Keratinocyte (primary cell): ENCODE measurements at regions not wholly inside any gene's neighbourhood (a gene's known extent, or its start where the extent isn't known, plus 50 kb on each side); places are given as distances from the start of the nearest gene placed in this dataset.

ENCODE experiments used
- DNase-seq: peaks from one replicate; pipeline ENCODE4 v3.0.0-alpha.2; 2011; ENCODE audit warnings: low read depth, missing footprints, low spot score
- FAIRE-seq: peaks from 2 replicates; lab custom pipeline; 2011; peaks lifted over from hg19 to GRCh38; lab: Jason Lieb, UNC
- H2AFZ ChIP-seq: 2 replicates; pipeline ENCODE4 v1.6.0; 2012; ENCODE audit warnings: low read length, control low read depth, inconsistent platforms; ENCODE audit not compliant: control insufficient read depth
- H3K27ac ChIP-seq: 2 replicates; pipeline ENCODE4 v1.5.1; 2011; ENCODE audit warnings: low read length; ENCODE audit not compliant: control insufficient read depth, insufficient read depth
- H3K27me3 ChIP-seq: 3 replicates; pipeline ENCODE4 v1.6.0; 2011; ENCODE audit warnings: low read length; ENCODE audit not compliant: control insufficient read depth, insufficient read depth; ENCODE audit errors: extremely low read depth
- H3K36me3 ChIP-seq, 2 experiments: 2 replicates in 1 of 2; 3 replicates in 1 of 2; pipeline ENCODE4 v1.5.1; 2011; ENCODE audit warnings: low read length in 2 of 2, mild to moderate bottlenecking in 1 of 2; ENCODE audit not compliant: control insufficient read depth in 2 of 2, insufficient read depth in 2 of 2; ENCODE audit errors: extremely low read depth in 1 of 2
- H3K4me1 ChIP-seq: 3 replicates; pipeline ENCODE4 v1.5.1; 2011; ENCODE audit warnings: low read length; ENCODE audit not compliant: control insufficient read depth, insufficient read depth; ENCODE audit errors: extremely low read depth
- H3K4me2 ChIP-seq: 3 replicates; pipeline ENCODE4 v1.6.0; 2011; ENCODE audit warnings: low read depth, low read length; ENCODE audit not compliant: control insufficient read depth, insufficient read depth; ENCODE audit errors: extremely low read depth
- H3K4me3 ChIP-seq, 3 experiments: fragments of 200-600 bp in 1 of 3; sonication (generic) in 1 of 3; 2 replicates in 2 of 3; 3 replicates in 1 of 3; pipeline ENCODE4 v1.5.1; 2011 to 2016; ENCODE audit warnings: low read length in 3 of 3, mild to moderate bottlenecking in 3 of 3, control low read depth in 2 of 3, inconsistent platforms in 1 of 3, low read depth in 1 of 3, mixed read lengths in 1 of 3, mixed run types in 1 of 3, moderate library complexity in 1 of 3; ENCODE audit not compliant: control insufficient read depth in 2 of 3, insufficient read depth in 2 of 3; ENCODE audit errors: extremely low read depth in 1 of 3
- H3K79me2 ChIP-seq: 2 replicates; pipeline ENCODE4 v1.6.0; 2012; ENCODE audit warnings: low read length; ENCODE audit not compliant: control insufficient read depth, insufficient read depth
- H3K9ac ChIP-seq: 3 replicates; pipeline ENCODE4 v1.6.0; 2011; ENCODE audit warnings: low read length; ENCODE audit not compliant: control insufficient read depth, insufficient read depth; ENCODE audit errors: extremely low read depth
- H3K9me1 ChIP-seq: 3 replicates; pipeline ENCODE4 v1.6.0; 2011; ENCODE audit warnings: low read length; ENCODE audit not compliant: control insufficient read depth, insufficient read depth; ENCODE audit errors: extremely low read depth
- H3K9me3 ChIP-seq: 2 replicates; pipeline ENCODE4 v1.5.1; 2012; ENCODE audit warnings: low read depth, low read length; ENCODE audit not compliant: control insufficient read depth
- H4K20me1 ChIP-seq: 3 replicates; pipeline ENCODE4 v1.6.0; 2011; ENCODE audit warnings: low read length; ENCODE audit not compliant: control insufficient read depth, insufficient read depth; ENCODE audit errors: extremely low read depth
- CTCF ChIP-seq, 3 experiments: IDR thresholded peaks in 1 of 3; conservative IDR thresholded peaks in 1 of 3; optimal IDR thresholded peaks in 1 of 3; 2 replicates in 2 of 3; 3 replicates in 1 of 3; pipeline versions ENCODE3 to v1.5.1; 2011; ENCODE audit warnings: low read length in 3 of 3, mild to moderate bottlenecking in 3 of 3, moderate library complexity in 2 of 3, control low read depth in 1 of 3, inconsistent platforms in 1 of 3; ENCODE audit not compliant: insufficient read depth in 2 of 3; ENCODE audit errors: extremely low read depth in 1 of 3
- EZH2 ChIP-seq: IDR thresholded peaks from one replicate; pipeline ENCODE4 v1.6.1; 2012; ENCODE audit warnings: inconsistent platforms, mild to moderate bottlenecking, low read length, moderate library complexity
- dilution Hi-C: fragments of 300-500 bp; cut with MboI; formaldehyde crosslinking; loops from one replicate; pipeline ENCODE4 v1.7.0; 2020; ENCODE audit warnings: low sequenced_read_pairs; ENCODE audit not compliant: extremely low pct_ligation_motif_present

- H3K79me2 ChIP-seq: no peaks in the 10 kb centered on the region
- dilution Hi-C loops: no loop called here
- H3K27ac ChIP-seq: no peak overlapping the region
- no peaks in the 10 kb centered on the region for H4K20me1 ChIP-seq
- FAIRE-seq (no peak), DNase-seq (no peak)
- no peaks in the 10 kb centered on the region for H3K9me3 ChIP-seq
- H3K36me3 ChIP-seq: no peaks in the 10 kb centered on the region
- no peaks in the 10 kb centered on the region for H3K4me1 ChIP-seq
- H2AFZ ChIP-seq: no peak overlapping the region
- H3K4me3 ChIP-seq: no peak overlapping the region
- no peak overlapping the region for H3K9ac ChIP-seq
- no peak for TF ChIP-seq EZH2
- TF ChIP-seq CTCF (optimal IDR thresholded peaks at IDR 0.05 in 1 of 3, IDR thresholded peaks at IDR 0.05 in 1 of 3, conservative IDR thresholded peaks at IDR 0.05 in 1 of 3; ENCODE audit: extremely low read depth in 1 of 3, insufficient read depth in 2 of 3, low read length in 3 of 3): no peak
- H3K27me3 ChIP-seq: no peaks in the 10 kb centered on the region
- no peaks in the 10 kb centered on the region for H3K9me1 ChIP-seq
- H3K4me2 ChIP-seq: no peak overlapping the region
Measured at GRCh38 chr20:39904476-39905112, 784.4 kb downstream of the MAFB start.

GRCh38 chr20:39903806-39904465 lies 785.1 kb downstream of the MAFB start:
- Histone ChIP-seq H3K9me3 (no peaks in the 10 kb centered on the region), H3K4me3 (no peak overlapping the region), H4K20me1 (no peaks in the 10 kb centered on the region), H2AFZ (no peak overlapping the region), H3K9ac (no peak overlapping the region), H3K4me1 (no peaks in the 10 kb centered on the region), H3K4me2 (no peak overlapping the region), H3K27me3 (no peaks in the 10 kb centered on the region), H3K79me2 (no peaks in the 10 kb centered on the region), H3K9me1 (no peaks in the 10 kb centered on the region), H3K27ac (no peak overlapping the region), H3K36me3 (no peaks in the 10 kb centered on the region)
- DNase-seq (no peak), FAIRE-seq (no peak)
- dilution Hi-C loops: no loop called here
- TF ChIP-seq EZH2 (no peak), CTCF (optimal IDR thresholded peaks at IDR 0.05 in 1 of 3, IDR thresholded peaks at IDR 0.05 in 1 of 3, conservative IDR thresholded peaks at IDR 0.05 in 1 of 3; ENCODE audit: extremely low read depth in 1 of 3, insufficient read depth in 2 of 3, low read length in 3 of 3) (no peak)
